ENCODE measurements at regions not wholly inside any gene's neighbourhood (a gene's known extent, or its start where the extent isn't known, plus 50 kb on each side); places are given as distances from the start of the nearest gene placed in this dataset.
"Not testable (repeated sequence)": the region's sequence is repeated elsewhere in the genome, so short reads cannot be mapped to it uniquely, and the experiment has no call there.

DNA sequence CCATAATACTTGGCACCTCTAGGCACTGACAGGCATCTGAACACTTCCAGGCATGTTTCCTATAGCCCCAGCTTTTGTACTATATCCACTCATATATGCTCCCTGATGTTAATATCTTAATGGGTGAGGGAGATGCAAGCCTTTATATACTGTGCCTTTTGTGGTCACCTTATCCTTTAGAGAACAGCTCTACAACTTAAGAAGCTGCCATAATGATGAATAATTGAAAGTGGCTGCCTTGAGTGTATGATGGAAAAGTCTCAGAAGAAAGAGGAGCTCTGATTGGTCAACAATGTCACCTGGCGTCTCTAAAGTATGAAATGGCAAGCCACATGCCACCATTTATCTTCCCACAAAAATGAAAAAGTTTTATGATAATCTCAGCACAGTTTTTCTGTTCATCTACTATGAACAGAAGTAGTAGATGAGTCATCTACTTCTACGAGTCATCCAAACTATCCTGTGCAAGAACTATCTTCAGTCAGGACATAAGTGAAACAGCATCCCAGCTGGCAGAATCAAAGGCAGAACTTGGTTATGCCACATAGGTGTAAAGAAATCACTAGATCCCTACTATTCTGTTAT is 997.9 kb upstream of the CELF4 start:
- no peak for DNase-seq

DNA sequence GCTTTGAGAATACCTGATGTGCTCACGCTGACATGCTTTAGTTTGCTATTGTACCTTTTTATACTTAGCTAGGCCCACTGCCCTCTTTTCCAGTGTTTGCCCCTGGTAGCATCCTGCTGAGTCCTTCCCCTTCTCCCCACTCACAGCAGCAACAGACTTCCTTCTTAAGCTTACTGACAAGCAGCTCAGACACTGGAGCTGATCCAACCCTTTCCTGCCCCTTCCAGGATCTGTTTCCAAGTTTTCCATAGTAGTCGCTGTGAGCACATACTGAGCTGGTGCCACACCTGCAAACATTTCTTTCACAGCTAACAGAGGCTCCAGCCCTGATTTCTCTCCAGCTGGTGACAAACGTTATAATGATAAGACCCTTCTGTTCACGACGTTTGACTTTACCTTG is 991.4 kb upstream of the CELF4 start:
- DNase-seq, result no peak

DNA sequence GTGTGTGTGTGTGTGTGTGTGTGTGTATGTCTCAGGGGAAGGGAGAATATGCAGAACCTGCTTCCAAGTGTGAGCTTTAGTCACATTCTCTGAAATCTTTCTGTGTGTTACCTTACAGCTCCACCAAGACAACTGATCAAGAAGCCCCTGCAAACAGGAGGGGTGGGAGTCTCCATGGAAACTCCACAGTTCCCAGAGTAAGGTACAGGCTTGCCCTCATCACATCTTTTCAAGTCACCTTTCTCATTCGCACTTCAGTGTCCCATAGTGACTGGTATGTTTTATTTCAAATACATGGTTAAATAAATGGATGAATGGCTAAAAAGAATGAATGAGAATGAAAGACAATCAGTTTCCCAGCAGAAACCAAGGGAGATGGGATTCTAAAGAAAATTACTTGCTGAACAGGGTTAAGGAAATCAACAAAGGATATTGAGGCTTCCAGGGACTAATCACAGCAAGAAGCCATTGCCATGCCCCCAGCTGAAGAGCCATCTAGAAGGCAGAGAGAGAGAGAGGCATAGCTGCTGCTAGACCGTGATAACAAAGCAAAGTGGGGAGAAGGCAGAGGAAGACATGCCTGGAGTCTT is 987.2 kb upstream of the CELF4 start:
- no peak for DNase-seq

DNA sequence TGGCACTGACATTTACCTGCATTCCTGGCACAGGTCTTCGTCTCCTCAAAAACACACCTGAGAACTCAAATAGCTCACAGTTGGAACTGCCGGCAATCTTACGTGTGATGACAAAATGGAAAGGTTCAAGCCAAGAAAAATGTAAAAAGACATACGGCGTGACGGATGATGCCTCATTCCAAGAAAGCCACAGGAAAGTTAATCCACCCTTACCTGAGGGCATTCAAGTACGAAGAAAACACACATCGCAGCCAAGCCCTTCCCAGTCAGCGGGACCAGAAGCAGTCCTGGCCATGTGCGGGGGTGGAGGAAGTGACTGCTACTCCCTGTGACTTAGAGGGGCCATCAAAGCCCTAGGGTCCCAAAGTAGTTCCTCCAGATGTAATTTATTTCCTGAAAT is 986.3 kb upstream of the CELF4 start:
- DNase-seq, result no peak

DNA sequence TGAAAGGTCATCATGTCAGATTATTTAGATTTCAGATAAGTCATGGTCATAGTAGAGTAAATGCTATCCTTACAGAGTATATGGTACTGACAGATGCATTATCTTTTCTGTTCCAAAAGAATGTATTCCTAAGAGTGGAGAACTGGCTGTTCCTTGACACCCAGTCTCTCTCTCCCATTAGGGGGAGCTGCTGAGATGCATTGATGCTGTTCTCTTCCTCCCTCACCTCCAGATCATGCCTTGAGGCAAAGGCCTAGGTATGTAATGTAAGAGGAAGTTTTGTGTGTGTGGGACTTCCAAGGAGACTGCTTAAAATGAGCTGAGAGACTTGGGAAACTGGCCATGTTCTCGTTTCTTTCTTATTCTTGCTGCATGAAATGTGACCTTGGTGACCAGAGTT is 979.5 kb upstream of the CELF4 start:
- DNase-seq, result no peak

DNA sequence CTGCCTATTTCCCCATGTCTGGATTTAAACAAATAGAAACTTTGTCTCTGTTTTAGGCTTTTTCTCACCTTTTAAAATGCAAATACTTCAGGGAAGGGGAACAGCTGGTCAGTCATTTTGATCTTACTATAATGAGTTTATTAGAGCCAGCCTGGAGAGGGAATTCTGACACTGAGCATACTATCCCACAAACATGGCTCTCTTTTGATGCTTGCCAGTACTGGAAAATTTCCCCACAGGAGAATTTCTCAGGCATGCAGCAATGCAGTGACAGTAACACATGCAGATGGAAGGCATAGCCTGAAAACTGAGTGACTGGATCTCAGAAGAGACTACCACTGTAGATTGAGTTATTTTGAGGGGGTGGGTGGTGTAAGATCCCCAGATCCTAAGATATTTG is 974.3 kb upstream of the CELF4 start:
- no peak for DNase-seq

DNA sequence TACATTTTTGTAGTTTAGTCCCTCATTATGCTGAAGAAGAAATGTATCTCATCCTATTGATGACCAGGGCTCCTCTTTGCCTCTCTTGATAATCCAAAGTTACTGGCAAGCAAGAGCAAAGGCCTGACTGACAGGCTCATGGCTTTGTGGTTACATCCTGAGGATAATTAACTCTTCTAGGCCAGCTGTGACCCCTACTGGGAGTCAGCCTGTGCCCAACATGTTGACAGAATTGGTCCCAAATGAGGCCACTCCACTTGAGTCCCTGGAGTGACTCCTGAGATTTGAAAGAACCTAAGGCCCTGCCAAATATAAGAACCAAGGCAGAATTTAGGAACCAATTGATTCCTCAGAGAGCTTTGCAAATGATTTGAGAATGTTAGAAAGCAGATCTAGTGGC is 973.8 kb upstream of the CELF4 start:
- DNase-seq, result no peak

DNA sequence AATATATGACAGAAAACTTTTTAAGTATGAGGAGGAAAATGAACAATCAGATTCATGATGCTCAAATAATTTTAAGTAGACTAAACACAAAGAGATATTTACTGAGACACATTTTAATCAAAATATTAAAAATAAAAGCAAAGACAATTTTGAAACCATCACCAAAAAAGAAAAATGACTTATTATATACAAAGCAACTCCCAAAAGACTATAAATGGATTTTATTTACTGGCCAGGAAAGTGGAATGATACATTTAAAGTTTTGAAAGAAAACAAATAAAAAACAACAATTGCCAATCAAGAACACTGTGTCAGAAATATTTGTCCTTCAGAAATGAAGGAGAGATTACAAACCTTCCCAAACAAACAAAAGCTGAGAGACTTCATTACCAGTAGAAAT is 968.5 kb upstream of the CELF4 start:
- no peak for DNase-seq

DNA sequence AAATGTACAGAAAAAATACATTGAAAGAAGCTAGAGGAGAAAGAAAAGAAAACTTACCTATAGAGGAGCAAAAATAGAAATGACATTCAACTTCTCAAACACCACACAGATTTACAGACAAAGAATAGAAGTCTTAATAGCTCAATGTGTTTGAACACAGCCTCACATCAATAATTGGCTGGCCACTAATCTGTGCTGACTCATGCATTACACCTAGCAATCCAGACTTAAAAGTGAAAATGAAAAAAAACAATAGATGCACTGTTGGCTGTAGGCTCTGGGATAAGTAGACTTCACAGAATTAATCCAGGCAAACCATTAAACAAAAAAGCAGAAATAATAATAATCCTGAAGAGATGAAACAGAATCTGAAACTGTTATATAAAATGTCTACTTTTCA is 961.3 kb upstream of the CELF4 start:
- DNase-seq, result no peak

DNA sequence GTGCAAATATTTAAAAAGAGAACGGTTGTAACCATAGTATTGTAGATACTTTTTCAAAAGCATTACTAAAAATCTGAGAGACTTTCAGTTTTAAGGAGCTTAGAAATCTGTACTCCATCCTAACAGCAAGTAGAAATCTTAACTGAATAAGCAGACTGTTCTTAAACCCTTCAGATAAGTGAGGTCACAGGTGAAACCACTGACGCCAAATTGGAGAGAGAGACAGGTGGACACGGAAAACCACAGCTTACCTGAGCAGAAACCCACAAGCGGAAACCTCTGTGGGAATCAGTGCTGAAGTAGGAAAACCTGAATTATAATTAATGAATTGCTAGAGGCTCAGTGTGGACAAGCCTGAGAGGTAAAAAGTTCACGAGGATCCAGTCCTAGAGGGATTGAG is 959.4 kb upstream of the CELF4 start:
- DNase-seq, result no peak

DNA sequence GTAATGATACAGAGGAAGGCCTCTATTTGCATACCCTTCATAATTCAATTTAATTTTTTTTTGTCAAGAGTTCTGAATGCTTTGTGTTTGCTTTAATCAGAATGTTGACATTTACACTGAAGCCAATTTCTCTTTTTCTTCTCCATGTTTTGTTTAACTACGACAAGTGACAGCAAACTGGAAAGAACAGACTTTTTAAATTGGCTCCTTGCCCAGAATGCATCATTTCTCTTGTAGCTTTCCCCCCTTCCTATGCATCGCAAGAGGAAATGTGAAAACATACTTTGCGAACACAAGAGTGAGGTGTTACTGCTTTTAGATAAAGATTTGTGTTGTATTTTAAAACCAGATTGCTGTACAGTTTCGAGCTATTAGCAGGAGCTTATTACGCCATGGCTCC is 955.2 kb upstream of the CELF4 start:
- no peak for DNase-seq

DNA sequence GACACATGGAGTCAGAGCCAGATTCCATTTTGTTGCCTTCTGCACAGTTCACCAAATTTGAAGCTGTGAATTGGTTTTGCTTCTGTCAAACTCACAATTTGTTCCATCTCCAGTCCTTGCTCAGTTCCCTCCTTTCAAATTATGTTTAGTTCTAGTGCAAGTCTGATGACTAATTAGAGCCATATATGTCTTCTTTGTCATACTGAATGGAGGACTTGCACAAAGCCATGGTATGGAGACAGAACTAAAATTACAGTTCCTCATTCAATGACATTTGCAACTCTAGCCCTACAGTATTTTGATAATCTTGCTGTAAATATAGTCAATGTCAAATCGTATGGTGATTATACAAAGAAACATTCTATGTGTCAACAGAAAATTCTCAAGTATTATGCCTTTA is 936.9 kb upstream of the CELF4 start:
- DNase-seq, result no peak

DNA sequence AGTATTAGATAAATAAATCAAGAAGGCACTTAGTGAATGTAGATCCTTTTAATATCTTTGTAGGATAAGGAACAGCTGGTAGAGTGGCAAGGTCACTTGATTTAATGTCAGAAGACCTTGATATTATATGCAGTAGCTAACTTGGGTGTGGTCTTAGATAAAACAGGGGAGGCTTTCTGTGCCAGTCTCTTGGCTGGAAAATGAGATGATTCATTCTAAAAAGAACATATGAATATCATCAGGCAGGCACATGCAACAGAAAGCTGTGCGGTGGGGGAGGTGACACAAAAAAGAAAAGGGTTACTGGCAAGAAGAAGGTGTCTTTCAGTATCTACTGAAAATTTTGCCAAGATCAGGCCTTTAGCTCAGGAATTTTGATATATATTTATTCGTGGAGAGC is 931.7 kb upstream of the CELF4 start:
- DNase-seq, result no peak

DNA sequence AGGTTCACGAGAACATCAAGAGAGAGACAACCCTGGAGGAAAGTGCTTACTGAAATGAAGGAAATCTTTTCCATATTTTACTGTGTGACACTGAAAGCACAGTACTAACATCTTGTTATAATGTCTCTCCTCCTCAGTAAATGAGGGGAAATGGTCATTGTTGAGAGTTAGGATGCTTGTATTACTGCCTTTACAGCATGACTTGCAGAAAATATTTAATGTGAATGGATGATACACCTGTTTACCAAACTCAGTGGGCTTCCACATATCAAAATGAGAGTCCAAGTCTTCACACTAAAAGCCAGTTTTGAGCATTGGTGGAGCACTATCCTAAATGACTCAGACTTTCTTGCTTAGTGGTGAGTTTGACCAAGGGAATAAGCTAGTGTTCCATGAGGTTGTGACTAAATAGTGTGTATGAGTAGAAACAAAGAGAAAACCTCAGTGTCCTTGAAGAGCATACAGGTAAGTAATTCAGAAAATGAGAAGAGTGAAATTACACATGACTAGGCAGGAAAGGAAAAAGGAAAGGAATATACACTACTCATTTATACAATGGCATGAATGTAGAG is 930.7 kb upstream of the CELF4 start:
- DNase-seq, result no peak

DNA sequence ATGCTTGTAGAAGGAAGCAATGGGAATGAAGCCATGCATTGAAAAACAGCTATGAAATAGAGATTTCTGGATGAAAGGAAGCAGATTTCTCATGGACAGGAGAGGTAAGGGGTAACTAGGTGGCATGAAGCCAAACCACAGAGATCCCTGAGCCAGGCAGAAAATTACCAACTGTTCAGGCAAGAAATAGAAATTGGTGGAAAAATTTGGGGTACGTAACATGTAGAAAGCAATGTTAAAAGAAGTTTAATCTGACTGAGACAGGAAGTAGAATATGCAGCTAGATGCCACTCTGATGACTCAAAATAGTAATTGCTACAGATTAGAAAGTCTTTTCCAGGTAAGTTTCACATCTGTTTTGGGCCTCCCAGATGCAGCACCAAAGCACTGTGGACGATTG is 928.5 kb upstream of the CELF4 start:
- DNase-seq, result no peak

DNA sequence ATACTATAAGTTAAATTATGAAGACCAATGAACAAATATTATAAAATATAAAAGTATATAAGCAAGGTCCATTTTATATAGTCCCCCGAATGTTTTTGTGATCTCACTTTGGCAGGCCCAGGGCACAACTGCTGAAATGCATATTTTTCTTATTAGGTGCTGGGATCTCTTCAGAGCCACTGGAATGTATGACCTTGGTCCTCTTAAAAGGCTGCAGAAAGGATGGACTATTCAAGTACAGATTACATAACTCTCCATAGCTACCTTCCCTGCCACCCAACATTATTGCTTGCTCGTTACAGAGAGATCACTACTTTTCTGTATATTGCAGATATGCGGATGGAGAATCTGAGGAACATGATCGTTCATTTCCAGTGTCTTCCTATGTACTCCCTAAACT is 925.6 kb upstream of the CELF4 start:
- no peak for DNase-seq

DNA sequence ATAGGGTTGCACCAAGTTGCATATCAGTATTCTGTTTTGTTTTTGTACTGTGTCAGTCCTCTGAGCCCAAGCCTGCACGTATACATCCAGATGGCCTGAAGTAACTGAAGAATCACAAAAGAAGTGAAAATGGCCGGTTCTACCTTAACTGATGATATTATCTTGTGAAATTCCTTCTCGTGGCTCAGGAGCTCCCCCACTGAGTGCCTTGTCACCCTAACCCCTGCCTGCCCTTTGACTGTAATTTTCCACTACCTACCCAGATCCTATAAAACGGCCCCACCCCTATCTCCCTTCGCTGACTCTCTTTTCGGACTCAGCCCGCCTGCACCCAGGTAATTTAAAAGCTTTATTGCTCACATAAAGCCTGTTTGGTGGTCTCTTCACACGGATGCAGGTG is 924.1 kb upstream of the CELF4 start:
- not testable (repeated sequence) for DNase-seq

DNA sequence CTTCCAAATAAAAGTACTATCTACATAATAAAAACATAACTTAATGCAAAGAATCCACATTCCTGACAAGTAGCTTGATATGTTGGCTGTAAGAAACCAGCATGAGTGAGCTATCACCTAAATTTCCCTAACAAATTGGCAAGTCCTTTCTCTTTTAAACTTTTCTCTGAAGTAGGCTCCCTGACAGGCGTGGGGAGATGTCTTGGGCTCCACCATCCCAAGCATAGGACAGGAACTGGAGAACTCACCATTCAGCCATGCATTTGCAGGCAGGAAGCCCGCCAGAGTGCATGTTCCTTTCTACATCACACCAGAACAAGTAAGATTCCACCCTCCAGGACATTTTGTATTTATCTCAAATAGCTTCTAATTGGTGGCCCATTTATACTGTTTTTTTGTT is 921.9 kb upstream of the CELF4 start:
- DNase-seq, result no peak

DNA sequence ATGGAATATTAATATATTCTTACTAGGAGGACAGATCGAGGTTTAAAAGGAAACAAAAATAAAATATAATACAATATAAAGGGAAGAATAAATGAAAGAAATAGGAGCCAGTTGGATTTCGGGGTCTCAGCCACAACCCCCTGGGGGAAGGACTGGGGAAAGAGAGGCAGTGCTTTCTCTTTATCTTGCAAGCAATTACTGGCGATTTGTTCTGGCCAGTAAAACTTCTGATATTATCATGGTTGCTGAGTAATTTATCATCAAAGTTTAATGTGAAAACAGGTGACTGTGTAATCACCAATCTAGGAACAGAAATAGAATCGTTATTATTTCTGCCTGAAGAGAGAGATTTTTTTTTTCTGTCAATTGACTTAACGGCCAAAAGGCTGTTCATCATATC is 917.7 kb upstream of the CELF4 start:
- DNase-seq, result no peak

DNA sequence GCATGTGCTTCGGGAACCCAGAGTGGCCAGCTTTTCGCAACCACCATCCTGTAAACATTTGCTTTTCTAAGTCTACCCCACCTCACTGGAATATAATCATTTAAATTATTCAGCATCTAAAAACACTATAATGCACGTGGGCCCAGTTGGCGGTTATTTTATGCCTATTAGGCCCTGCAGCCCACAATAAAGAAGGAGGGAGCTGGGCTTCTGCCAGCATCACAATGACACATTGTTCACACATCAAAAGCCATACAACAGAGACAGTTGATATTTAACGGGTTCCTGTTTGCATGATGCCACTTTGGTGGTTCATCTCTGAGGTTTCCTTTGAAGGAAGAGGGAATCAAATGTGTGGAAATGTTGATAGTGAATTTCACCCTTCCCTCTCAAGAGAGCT is 916.0 kb upstream of the CELF4 start:
- no peak for DNase-seq

DNA sequence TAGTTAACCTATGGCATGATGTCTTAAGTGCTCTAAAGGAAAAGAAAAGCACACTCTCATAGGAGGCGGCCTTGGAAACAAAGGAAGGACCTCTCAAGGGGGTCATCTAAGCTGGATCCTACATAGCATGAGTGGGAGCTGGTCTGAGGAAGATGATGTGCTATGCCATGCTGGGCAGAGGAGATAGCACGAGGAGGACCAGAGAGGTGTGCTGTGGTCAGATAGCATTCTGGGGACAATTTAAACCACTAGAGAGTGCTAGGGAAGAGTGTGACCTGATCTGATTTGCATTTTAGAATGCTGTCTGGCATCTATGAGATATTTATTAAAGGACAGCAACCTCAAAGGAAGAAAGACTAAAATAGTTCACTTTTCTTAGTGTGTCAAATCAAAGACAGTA is 910.1 kb upstream of the CELF4 start:
- no peak for DNase-seq

DNA sequence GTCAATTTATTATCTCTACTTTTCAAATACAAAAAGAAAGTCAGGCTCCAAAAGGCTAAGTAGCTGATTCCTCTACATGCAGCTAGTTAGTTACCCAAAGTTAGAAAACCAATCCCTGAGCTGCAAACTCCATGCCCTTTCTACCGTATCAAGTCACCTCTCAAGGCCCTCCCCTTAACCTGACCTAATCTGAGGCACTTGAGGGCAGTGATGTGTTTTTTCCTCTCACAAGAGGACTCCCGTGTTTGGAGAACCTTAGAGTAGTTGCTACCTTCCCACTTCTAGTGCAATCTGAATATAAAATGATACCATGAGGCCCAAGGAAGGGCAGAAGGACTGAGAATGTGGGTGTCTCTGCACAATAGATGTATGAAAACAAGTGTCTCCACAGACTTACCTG is 907.9 kb upstream of the CELF4 start:
- DNase-seq, result no peak

DNA sequence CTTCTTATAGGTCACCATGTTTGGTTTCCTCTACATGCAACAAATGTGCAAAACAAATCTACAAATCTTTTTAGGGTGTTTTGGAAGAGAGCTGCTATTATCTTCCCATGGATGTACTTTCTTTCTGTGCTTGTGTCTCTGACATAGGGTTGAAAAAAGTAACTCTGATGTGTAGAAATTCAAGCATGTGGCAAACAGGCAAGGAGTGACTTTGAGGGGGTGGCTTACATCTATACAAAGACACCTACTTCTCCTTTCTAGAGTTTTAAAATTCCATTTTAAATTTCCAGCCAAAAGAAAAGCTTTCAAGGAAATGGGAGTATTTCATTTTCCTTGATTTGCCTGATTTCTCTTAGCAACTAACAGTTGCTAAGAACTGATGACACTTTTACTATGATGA is 904.8 kb upstream of the CELF4 start:
- DNase-seq, result no peak

DNA sequence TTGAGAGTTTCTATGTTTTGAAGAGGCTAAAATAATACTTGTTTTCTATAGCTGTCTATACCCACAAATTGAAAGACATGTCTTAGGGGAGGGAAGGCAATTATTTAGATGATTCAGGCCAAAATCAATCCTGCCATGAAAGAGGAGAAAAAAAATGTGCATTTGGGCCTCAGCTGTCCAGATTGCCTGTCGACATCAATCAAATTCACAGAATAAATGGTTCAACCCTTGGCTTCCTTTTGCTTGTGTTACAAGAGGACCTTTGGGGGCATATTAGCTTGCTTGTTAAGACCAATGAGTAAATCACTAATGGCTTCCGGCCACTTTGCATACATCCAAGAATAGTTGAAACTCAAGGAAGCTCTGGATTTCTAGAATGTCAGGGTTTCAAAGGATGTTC is 900.8 kb upstream of the CELF4 start:
- no peak for DNase-seq

DNA sequence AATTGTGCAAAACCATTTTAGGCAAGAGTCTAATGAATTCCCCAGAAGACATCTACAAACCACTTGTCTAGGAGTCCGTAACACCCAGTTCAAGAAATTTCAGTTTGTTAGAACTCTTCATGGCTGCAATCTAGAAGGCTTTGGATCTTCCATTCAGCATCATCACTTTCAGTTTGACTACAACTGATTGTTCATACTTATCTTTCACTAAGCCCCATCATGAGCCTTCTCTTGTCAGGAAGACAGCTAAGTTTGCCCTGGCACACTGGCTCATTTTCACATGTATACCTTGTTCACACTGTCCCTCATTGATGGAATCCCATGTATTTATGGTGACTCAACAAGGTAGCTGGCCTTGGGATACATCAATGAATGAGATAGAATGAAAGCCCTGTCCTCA is 898.4 kb upstream of the CELF4 start:
- DNase-seq, result no peak
